Cardiac muscle cell (in vitro differentiated cells and primary cell): ENCODE measurements at regions not wholly inside any gene's neighbourhood (a gene's known extent, or its start where the extent isn't known, plus 50 kb on each side); places are given as distances from the start of the nearest gene placed in this dataset.

Experiments used
- DNase-seq, 2 donors: peaks; one replicate each; pipeline versions ENCODE4 v3.0.0 to v3.0.0-alpha.2; 2010 to 2017; ENCODE audit warnings: low read depth in 1 of 2, low spot score in 1 of 2
- H3K27ac ChIP-seq: fragments of 200-600 bp; sonication (generic); 2 replicates; pipeline ENCODE4 v1.5.1; 2016
- H3K27me3 ChIP-seq: fragments of 200-600 bp; sonication (generic); 2 replicates; pipeline ENCODE4 v1.6.0; 2016; ENCODE audit warnings: control low read depth
- H3K36me3 ChIP-seq: fragments of 200-600 bp; sonication (generic); 2 replicates; pipeline ENCODE4 v1.5.1; 2016; ENCODE audit warnings: control low read depth
- H3K4me1 ChIP-seq: fragments of 200-600 bp; sonication (generic); 2 replicates; pipeline ENCODE4 v1.8.1; 2017; ENCODE audit warnings: low read depth, mild to moderate bottlenecking, mixed run types
- H3K4me3 ChIP-seq: fragments of 200-600 bp; sonication (generic); 2 replicates; pipeline ENCODE4 v1.5.1; 2016; ENCODE audit warnings: mild to moderate bottlenecking
- H3K9me3 ChIP-seq: fragments of 200-600 bp; sonication (generic); 2 replicates; pipeline ENCODE4 v1.5.1; 2017; ENCODE audit warnings: low read depth, mild to moderate bottlenecking, control low read depth
- TF ChIP-seq, protein P1 (sequence below): IDR thresholded peaks from 2 replicates; pipeline ENCODE4 v1.5.1; 2012; ENCODE audit warnings: low read depth, mild to moderate bottlenecking, low read length

DNA sequence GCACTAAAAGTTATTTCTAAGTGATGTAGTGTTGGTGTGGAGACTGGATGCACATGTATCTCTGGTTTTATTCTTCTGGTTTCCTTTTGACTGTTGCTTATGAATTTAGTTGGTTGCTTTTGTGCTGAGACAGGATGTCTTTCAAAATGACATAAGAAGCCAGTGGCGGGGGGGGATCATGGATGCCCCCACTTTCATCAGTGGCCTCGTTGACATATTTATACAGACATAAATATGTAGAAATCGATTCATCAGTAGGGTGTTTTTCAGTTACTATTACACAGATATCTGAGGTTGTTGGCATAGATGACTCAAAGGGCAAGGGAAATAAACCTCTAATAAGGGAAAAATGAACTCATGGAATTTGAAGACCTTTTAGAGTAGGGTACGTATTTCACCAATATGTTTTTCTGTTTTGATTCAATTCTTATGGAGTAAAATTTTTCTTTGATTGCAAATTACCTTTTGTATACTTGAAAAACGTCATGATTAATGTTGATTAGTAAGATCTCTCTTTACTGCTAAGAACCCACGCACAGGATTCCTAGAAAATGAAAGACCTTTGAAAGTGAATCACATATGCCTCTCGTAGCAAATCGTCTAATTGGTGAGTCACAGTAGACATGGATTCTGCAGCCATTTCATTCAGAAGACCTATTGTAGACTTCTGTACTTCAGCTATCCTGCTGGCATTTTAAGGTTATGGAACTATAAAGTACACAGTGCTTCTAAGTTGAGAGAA, 97.4 kb upstream of the RBMS3 start:
- H3K4me3 ChIP-seq: no peak overlapping the region
- H3K36me3 ChIP-seq: no peaks in the 10 kb centered on the region
- H3K9me3 ChIP-seq: no peaks in the 10 kb centered on the region
- H3K27me3 ChIP-seq: no peaks in the 10 kb centered on the region
- H3K27ac ChIP-seq: no peak overlapping the region
- DNase-seq: peak in 1 of 2 donors; percentile 60
- TF ChIP-seq, protein P1, sequence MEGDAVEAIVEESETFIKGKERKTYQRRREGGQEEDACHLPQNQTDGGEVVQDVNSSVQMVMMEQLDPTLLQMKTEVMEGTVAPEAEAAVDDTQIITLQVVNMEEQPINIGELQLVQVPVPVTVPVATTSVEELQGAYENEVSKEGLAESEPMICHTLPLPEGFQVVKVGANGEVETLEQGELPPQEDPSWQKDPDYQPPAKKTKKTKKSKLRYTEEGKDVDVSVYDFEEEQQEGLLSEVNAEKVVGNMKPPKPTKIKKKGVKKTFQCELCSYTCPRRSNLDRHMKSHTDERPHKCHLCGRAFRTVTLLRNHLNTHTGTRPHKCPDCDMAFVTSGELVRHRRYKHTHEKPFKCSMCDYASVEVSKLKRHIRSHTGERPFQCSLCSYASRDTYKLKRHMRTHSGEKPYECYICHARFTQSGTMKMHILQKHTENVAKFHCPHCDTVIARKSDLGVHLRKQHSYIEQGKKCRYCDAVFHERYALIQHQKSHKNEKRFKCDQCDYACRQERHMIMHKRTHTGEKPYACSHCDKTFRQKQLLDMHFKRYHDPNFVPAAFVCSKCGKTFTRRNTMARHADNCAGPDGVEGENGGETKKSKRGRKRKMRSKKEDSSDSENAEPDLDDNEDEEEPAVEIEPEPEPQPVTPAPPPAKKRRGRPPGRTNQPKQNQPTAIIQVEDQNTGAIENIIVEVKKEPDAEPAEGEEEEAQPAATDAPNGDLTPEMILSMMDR: no peak
- H3K4me1 ChIP-seq: no peaks in the 10 kb centered on the region

DNA sequence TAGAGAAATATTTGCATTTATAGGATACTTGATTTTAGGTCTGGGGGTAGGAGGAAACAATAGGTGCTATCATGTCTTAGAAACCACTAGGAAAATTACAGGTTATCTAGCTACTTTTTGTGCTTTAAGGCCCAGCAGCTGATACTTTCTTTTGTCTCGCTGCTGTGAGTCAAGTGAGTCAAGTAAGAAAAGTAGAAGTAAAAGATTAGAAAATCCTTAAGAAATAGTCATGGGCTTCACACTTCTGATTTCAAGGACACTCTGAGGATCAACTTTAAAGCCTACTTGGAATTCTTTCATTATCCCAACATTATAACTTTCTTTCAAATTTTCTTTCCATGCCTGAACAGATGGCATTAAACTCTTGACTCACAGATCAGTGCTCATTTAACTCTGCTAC, 95.2 kb upstream of the RBMS3 start:
- H3K27me3 ChIP-seq: no peaks in the 10 kb centered on the region
- no peaks in the 10 kb centered on the region for H3K4me1 ChIP-seq
- no peak overlapping the region for H3K4me3 ChIP-seq
- H3K27ac ChIP-seq: no peak overlapping the region
- H3K36me3 ChIP-seq: no peaks in the 10 kb centered on the region
- H3K9me3 ChIP-seq: no peaks in the 10 kb centered on the region
- TF ChIP-seq, protein P1: no peak
- peak in 1 of 2 donors; percentile 33 for DNase-seq

DNA sequence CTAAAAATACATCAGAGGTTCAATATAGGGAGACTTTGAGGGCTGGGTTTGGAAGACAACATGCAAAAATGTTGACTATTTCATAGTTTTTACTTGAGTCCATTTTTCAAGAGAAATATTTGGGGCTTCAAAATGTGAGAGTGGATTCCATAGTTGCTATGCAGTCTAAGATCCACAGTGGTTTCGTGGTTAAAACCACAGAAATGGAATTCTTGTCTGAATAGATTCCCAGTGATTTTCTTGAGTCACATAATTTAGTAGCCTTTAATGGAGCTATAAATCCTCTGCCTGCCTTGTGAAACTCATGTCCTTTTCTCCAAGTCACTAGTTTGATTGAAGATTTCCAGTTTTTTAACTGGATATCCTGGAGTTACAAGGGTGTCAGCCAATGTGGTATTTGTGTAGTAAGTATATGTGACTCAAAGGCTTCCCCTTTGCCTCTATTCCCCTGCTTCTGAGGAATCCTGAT, 94.7 kb upstream of the RBMS3 start:
- Histone ChIP-seq H3K9me3 (no peaks in the 10 kb centered on the region), H3K27ac (no peak overlapping the region), H3K4me3 (no peak overlapping the region), H3K36me3 (no peaks in the 10 kb centered on the region), H3K4me1 (no peaks in the 10 kb centered on the region), H3K27me3 (no peaks in the 10 kb centered on the region)
- peak in 1 of 2 donors; percentile 89 for DNase-seq
- TF ChIP-seq, protein P1: no peak

DNA sequence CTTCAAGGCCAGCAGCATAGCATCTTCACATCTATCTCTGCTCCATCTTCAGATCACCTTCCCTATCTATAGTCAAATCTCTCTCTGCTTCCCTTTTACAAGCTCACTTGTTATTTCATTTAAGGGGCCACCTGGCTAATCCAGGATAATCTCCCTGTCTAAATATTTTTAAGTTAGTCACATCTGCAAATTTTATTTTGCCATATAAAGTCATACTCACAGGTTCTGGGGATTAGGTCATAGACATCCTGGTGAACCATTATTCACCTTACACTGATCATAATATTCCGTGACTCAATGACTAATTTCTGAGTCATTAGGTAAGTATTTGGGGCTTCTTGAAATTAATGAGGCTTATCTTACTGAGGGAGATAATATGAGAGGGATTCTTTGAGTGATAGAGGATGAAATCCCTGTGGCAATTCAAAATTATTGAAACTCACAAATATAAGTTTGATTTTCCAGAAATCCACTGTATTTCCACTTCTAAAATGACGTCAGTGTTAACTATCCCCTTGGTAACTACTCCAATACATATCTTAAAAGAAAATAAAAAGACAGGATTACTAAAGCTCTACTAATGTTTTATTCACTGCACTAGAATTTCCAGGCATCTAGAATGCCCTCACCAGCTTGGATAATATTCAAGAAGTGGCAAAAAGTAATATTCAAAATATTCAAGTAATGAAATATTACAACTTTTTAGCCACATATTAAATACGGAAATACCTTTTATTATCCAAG, 93.7 kb upstream of the RBMS3 start:
- DNase-seq: peak in 1 of 2 donors; percentile 57
- H3K27ac ChIP-seq: no peak overlapping the region
- TF ChIP-seq, protein P1: no peak
- no peaks in the 10 kb centered on the region for H3K9me3 ChIP-seq
- no peaks in the 10 kb centered on the region for H3K27me3 ChIP-seq
- no peaks in the 10 kb centered on the region for H3K36me3 ChIP-seq
- no peak overlapping the region for H3K4me3 ChIP-seq
- no peaks in the 10 kb centered on the region for H3K4me1 ChIP-seq

DNA sequence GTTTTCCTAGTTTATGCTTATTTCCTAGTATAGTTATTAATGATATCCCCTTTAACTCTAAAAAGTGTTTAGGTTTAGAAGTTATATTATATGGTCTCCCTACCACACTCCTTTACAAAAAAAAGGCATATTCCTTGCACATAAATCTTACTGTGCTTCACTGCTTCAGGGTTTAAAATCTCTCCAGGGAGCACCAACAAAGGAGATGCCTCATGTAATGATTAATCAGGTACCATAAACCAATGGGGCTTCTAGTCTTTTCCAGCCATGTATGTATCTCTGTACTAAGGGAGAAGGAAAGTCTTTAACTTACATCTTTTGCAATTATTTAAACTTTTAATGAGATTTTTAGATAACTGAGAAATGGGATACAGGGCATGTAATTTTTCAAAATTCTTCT, 91.5 kb upstream of the RBMS3 start:
- TF ChIP-seq, protein P1: no peak
- no peak for DNase-seq
- Histone ChIP-seq H3K4me1 (no peaks in the 10 kb centered on the region), H3K9me3 (no peaks in the 10 kb centered on the region), H3K36me3 (no peaks in the 10 kb centered on the region), H3K27ac (no peak overlapping the region), H3K4me3 (no peak overlapping the region), H3K27me3 (no peaks in the 10 kb centered on the region)
